ENCODE measurements at regions not wholly inside any gene's neighbourhood (a gene's known extent, or its start where the extent isn't known, plus 50 kb on each side); places are given as distances from the start of the nearest gene placed in this dataset.

GRCh38 chr1:81135524-81135923 is 665.2 kb upstream of the ADGRL2 start:
- TF ChIP-seq CTCF (IDR thresholded peaks at IDR 0.05) (no peak), POLR2AphosphoS5 (IDR thresholded peaks at IDR 0.05; ENCODE audit: low read depth, low read length) (no peak), SIN3A (IDR thresholded peaks at IDR 0.05; ENCODE audit: borderline replicate concordance, insufficient read depth, low read depth, low read length) (no peak), REST (IDR thresholded peaks at IDR 0.05; ENCODE audit: insufficient read depth in 1 of 2, low read depth in 2 of 2, low read length in 1 of 2) (no peak), TCF7L2 (IDR thresholded peaks at IDR 0.05; ENCODE audit: low read depth, low read length) (no peak)

Data from Panc1 (cell line).